Testis (tissue), 2 donors: ENCODE measurements at regions not wholly inside any gene's neighbourhood (a gene's known extent, or its start where the extent isn't known, plus 50 kb on each side); places are given as distances from the start of the nearest gene placed in this dataset.

Experiments
- CTCF ChIP-seq, 3 experiments: fragments of 450-650 bp in 2 of 3; fragments of 200-600 bp in 1 of 3; sonication (generic) in 1 of 3; IDR thresholded peaks; one replicate each; pipeline ENCODE4 v1.5.1; 2016 to 2019; ENCODE audit warnings: antibody characterized with exemption in 3 of 3, mild to moderate bottlenecking in 2 of 3, moderate library complexity in 1 of 3
- POLR2A ChIP-seq: fragments of 450-650 bp; IDR thresholded peaks from one replicate; pipeline ENCODE4 v1.6.1; 2017; ENCODE audit warnings: antibody characterized with exemption, mild to moderate bottlenecking, moderate library complexity

- TF ChIP-seq CTCF (IDR thresholded peaks at IDR 0.05), result no peak
- no peak for TF ChIP-seq POLR2A
These were observed 1021.0 kb upstream of the SEMA6D start for GRCh38 chr15:46696281-46696680.
